ENCODE measurements at regions not wholly inside any gene's neighbourhood (a gene's known extent, or its start where the extent isn't known, plus 50 kb on each side); places are given as distances from the start of the nearest gene placed in this dataset.

DNA sequence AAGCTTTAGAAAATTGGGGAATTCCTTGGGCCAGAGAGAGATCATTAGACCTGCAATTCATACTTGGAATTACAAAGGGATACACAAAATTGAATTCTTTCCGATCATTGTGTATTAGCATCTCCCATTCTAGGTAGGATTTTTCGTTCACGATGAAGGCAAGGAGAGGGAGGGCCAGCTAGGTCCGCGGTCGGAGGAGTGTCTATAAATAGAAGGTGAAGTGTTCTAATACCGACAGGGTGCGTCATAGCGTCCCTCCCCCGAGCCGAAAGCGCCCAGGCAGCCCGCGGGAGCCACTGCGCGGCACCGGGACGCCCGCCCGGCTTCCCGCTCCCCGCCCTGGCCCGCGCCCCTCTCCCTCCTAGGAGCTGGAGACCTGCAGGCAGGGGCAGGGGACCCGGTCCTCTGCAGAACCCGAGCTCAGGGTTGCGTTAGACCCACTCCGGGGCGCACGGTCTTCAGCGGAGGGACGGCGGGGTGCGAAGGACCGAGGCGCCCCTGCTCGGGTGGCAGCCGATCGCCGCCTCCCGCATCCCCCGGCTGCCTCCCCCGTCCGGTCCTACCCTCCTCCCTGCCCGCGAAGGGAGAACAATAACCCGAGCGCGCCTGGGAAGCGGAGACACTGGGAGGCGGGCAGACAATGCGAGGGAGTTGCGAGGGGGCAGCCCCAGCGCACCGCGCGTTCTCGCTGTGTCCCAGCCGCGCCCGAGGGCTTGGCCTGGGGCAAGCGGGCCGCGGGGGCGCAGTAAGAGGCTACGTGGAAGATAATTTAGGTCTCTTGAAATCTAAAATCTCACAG lies 114.2 kb upstream of the SERTAD2 start:
- TF ChIP-seq, protein P1, sequence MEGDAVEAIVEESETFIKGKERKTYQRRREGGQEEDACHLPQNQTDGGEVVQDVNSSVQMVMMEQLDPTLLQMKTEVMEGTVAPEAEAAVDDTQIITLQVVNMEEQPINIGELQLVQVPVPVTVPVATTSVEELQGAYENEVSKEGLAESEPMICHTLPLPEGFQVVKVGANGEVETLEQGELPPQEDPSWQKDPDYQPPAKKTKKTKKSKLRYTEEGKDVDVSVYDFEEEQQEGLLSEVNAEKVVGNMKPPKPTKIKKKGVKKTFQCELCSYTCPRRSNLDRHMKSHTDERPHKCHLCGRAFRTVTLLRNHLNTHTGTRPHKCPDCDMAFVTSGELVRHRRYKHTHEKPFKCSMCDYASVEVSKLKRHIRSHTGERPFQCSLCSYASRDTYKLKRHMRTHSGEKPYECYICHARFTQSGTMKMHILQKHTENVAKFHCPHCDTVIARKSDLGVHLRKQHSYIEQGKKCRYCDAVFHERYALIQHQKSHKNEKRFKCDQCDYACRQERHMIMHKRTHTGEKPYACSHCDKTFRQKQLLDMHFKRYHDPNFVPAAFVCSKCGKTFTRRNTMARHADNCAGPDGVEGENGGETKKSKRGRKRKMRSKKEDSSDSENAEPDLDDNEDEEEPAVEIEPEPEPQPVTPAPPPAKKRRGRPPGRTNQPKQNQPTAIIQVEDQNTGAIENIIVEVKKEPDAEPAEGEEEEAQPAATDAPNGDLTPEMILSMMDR (IDR thresholded peaks at IDR 0.05), result peak; percentile 12; the same call in 1 of the 2 replicates

GRCh38 chr2:64768491-64769005 lies 114.8 kb upstream of the SERTAD2 start:
- TF ChIP-seq, protein P1 (IDR thresholded peaks at IDR 0.05), result no peak

DNA sequence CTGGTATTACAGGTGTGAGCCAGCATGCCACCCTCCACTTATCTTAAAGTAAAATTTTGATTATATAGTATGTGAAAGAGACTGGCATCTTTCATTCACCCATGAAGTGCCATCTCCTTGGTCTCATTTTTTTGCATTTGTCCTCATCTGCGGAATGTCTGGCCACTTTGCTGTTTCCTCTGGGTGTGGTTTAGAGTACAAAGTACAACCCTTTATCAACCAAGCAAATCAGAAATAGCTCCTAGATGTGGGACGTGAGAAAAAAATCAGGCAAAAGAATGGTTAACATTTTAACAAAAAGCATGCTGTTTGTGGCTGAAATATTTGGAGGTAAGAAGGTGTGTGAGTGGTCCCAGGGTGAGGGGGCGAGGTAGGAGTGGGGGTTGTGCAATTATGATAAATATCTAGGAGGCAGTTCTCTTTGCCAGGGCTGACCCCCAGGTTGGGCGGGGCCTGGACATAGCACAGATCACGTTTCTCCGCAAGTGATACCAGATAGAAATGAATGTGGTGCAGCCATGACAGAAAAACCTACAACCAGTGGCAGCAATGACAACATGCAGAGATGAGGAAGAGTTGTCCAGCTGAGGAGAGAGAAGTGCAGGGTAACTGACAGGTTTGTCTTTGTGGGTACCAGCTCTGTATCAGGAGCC lies 115.8 kb upstream of the SERTAD2 start:
- TF ChIP-seq, protein P1 (IDR thresholded peaks at IDR 0.05), result no peak

- TF ChIP-seq, protein P1 (IDR thresholded peaks at IDR 0.05), result no peak
Measured at GRCh38 chr2:64770137-64770780, 116.5 kb upstream of the SERTAD2 start.

GRCh38 chr2:64770781-64771334 lies 117.1 kb upstream of the SERTAD2 start:
- TF ChIP-seq, protein P1 (IDR thresholded peaks at IDR 0.05), result no peak

DNA sequence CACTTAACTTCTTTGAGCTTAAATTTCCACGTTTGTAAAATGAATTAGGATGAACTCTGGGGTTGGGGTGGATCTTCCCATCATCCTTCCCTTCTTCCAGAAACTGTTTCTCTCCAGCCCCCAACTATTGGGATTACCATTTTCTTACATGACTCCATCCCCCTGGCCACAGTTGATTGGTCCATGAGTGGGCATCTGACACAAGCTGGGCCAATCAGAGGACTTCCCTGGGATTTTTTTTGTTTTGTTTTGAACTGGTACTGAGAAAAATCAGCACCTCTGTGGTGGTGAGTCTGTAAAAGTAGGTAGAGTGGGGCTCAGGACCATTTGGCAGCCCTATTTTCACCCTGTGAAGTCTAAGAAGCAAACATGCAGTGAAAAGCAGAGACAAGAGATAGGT lies 118.0 kb upstream of the SERTAD2 start:
- TF ChIP-seq, protein P1 (IDR thresholded peaks at IDR 0.05), result no peak

DNA sequence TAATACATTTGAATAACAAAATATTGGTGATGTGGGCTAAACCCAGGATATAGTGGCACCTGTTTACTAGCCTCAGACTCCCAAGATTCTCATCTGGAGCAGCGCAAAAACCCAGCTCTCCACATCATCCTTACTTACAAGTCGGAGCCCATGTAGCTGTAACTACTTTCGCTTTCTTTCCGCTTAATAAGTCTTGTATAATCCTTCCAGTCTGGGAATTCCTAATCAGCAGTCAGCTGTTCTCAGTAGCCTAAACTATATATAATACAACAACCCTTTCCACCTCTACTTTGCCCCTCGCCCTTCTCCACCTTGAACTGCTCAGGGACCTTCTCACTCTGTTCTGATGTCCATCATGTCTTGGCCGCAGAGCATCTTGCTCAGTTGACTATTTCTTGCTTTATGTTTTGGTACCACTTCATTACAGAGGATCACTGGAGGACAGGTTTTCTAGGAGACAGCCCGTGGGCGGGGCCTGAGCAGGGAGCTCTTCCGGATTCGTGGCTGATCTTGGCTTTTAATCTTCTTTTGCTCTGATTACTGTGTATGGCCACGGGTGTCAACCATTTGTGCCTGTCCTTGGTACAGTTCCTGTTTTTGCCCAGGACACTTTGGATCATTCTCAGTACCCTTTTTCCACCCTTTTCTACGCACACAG lies 119.9 kb upstream of the SERTAD2 start:
- TF ChIP-seq, protein P1 (IDR thresholded peaks at IDR 0.05), result no peak
